Testis (tissue), 2 donors: ENCODE measurements at regions not wholly inside any gene's neighbourhood (a gene's known extent, or its start where the extent isn't known, plus 50 kb on each side); places are given as distances from the start of the nearest gene placed in this dataset.

ENCODE experiments used
- DNase-seq: peaks from one replicate; pipeline ENCODE4 v3.0.0-alpha.2; 2019
- H3K27ac ChIP-seq, 2 donors: fragments of 200-600 bp; sonication (generic); one replicate each; pipeline ENCODE4 v1.5.1; 2019
- H3K27me3 ChIP-seq: fragments of 200-600 bp; sonication (generic); one replicate; pipeline ENCODE4 v1.5.1; 2019
- H3K36me3 ChIP-seq: fragments of 200-600 bp; sonication (generic); one replicate; pipeline ENCODE4 v1.5.1; 2017; ENCODE audit warnings: low read depth; ENCODE audit errors: missing control alignments
- H3K4me1 ChIP-seq: fragments of 200-600 bp; sonication (generic); one replicate; pipeline ENCODE4 v1.5.1; 2019
- H3K4me3 ChIP-seq, 2 donors: fragments of 200-600 bp; sonication (generic); one replicate each; pipeline ENCODE4 v1.5.1; 2017 to 2019
- H3K9me3 ChIP-seq: fragments of 200-600 bp; sonication (generic); one replicate; pipeline ENCODE4 v1.5.1; 2017
- POLR2A ChIP-seq: fragments of 450-650 bp; IDR thresholded peaks from one replicate; pipeline ENCODE4 v1.6.1; 2017; ENCODE audit warnings: antibody characterized with exemption, mild to moderate bottlenecking, moderate library complexity
- WGBS, 2 donors: methylation state at CpG; one replicate each; pipeline ENCODE4 v1.1.5; 2018; 5-methylcytosine and 5-hydroxymethylcytosine counted together
- intact Hi-C: fragments of 100-400 bp; cut with DNase I; formaldehyde crosslinking; loops from one replicate; pipeline ENCODE4 v1.15.1; 2023; ENCODE audit warnings: low total_unique reads
- TF ChIP-seq, protein P1 (sequence below), 3 experiments: fragments of 450-650 bp in 2 of 3; fragments of 200-600 bp in 1 of 3; sonication (generic) in 1 of 3; IDR thresholded peaks; one replicate each; pipeline ENCODE4 v1.5.1; 2016 to 2019; ENCODE audit warnings: antibody characterized with exemption in 3 of 3, mild to moderate bottlenecking in 2 of 3, moderate library complexity in 1 of 3

DNA sequence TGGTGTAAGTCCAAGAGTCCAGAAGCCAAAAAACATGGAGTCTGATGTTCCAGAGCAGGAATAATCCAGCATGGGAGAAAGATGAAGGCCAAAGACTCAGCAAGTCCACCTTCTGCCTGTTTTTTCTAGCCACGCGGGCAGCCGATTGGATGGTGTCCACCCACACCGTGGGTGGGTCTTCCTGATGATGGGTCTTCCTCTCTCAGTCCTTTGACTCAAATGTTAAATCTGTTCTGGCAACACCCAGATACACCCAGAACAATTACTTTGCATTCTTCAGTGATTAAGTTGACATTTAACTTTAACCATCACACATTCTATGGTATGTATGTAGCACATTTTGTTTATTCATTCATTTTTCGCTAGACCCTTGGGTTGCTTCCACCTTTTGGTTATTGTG is 944.4 kb downstream of the PLA2G4A start:
- intact Hi-C loops: no loop called here
- Histone ChIP-seq H3K4me3 (no peak overlapping the region), H3K36me3 (no peaks in the 10 kb centered on the region), H3K4me1 (no peaks in the 10 kb centered on the region), H3K27me3 (no peaks in the 10 kb centered on the region), H3K9me3 (no peaks in the 10 kb centered on the region), H3K27ac (no peak overlapping the region)
- no peak for DNase-seq
- WGBS, 2 donors: 52 to 65% methylated on average over 5 of the region's 5 CpGs
- TF ChIP-seq POLR2A: no peak
- TF ChIP-seq, protein P1, sequence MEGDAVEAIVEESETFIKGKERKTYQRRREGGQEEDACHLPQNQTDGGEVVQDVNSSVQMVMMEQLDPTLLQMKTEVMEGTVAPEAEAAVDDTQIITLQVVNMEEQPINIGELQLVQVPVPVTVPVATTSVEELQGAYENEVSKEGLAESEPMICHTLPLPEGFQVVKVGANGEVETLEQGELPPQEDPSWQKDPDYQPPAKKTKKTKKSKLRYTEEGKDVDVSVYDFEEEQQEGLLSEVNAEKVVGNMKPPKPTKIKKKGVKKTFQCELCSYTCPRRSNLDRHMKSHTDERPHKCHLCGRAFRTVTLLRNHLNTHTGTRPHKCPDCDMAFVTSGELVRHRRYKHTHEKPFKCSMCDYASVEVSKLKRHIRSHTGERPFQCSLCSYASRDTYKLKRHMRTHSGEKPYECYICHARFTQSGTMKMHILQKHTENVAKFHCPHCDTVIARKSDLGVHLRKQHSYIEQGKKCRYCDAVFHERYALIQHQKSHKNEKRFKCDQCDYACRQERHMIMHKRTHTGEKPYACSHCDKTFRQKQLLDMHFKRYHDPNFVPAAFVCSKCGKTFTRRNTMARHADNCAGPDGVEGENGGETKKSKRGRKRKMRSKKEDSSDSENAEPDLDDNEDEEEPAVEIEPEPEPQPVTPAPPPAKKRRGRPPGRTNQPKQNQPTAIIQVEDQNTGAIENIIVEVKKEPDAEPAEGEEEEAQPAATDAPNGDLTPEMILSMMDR (IDR thresholded peaks at IDR 0.05): no peak

DNA sequence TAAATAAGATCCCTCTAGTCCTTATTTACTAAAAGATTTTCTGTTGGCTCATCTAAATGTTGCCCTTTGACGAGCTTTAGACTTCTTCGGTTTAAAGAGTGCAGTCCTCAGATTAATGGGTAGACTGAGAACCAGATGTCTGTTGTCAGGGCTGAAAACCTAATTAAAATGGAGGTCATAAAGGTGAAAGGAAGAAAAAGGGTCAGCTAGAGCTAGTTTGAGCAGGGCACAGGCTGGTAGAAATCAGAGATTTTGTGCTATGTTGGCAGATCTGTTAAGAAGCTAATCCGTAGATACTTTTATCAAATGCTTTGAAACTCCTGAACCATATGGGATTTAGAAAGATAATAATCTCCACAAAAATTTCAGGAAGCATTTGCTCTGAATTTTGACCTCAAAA is 959.0 kb downstream of the PLA2G4A start:
- WGBS, 2 donors: 72 to 76% methylated on average over 3 of the region's 3 CpGs
- Histone ChIP-seq H3K4me1 (no peaks in the 10 kb centered on the region), H3K27ac (no peak overlapping the region), H3K4me3 (no peak overlapping the region), H3K27me3 (no peaks in the 10 kb centered on the region), H3K36me3 (no peaks in the 10 kb centered on the region), H3K9me3 (no peaks in the 10 kb centered on the region)
- TF ChIP-seq, protein P1 (IDR thresholded peaks at IDR 0.05): no peak
- TF ChIP-seq POLR2A: no peak
- no peak for DNase-seq
- intact Hi-C loops: no loop called here

DNA sequence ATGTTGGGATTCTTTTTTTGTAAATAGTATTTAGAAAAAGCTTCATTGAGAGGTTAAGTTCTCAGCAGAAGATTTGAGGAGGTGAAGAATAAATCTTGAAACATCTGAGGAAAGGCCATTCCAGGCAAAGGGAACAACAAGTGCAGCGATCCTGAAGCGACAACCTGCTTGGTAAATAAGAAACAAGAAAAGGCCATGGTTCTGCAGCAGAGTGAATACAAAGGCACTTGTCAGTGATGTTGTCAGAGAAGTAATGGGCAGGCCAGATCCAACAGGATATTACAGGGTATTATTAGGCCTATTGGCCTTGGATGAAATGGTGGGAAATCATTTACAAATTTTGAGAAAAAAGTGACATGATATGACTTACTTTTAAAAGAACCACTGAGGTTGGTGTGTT is 960.0 kb downstream of the PLA2G4A start:
- 88 to 89% methylated on average over 2 of the region's 2 CpGs for WGBS, 2 donors
- Histone ChIP-seq H3K9me3 (no peaks in the 10 kb centered on the region), H3K36me3 (no peaks in the 10 kb centered on the region), H3K4me1 (no peaks in the 10 kb centered on the region), H3K27ac (no peak overlapping the region), H3K4me3 (no peak overlapping the region), H3K27me3 (no peaks in the 10 kb centered on the region)
- intact Hi-C loops: no loop called here
- TF ChIP-seq, protein P1 (IDR thresholded peaks at IDR 0.05): no peak
- TF ChIP-seq POLR2A: no peak
- no peak for DNase-seq

DNA sequence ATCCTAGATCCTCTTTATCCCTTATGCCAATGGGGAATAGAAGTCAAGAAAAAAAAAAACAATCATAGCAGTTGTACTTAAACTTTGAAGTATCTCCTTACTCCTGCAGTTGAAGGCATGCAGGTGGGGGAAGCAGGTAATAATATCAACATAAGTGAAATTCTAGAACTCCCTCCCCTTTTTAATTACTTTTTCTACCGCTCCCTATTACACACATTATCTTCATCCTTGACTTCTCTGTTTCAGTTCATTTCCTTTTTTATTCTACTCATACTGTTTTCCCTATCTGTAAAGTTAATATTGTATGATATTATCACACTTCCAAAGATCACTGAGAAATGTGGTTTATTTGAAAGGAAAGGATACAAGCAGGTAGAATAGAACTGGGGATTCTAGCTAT is 962.0 kb downstream of the PLA2G4A start:
- DNase-seq: no peak
- TF ChIP-seq, protein P1 (IDR thresholded peaks at IDR 0.05): no peak
- TF ChIP-seq POLR2A: no peak
- H3K27ac ChIP-seq: no peak overlapping the region
- H3K9me3 ChIP-seq: no peaks in the 10 kb centered on the region
- no peaks in the 10 kb centered on the region for H3K27me3 ChIP-seq
- intact Hi-C loops: no loop called here
- H3K4me3 ChIP-seq: no peak overlapping the region
- H3K36me3 ChIP-seq: no peaks in the 10 kb centered on the region
- WGBS, 2 donors: 74 to 84% methylated on average over 1 of the region's 1 CpG
- no peaks in the 10 kb centered on the region for H3K4me1 ChIP-seq

DNA sequence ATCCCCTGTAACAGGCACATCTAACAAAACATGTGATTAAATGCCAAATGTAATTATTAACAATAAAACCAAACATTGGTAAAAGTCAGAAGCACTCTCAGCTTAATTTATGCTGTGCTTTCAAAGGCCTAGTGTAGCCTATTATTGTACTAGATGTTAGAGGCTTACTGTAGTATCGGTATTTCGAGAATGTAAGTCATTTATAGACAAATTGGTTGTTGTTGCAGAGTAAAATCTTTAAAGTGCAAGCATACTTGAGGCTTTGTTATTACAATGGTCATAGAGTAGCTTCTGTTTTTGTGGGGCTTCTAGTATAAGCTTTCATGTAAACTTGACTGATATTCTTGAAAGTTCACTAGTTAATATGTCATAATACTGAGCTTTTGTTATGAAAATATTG is 965.8 kb downstream of the PLA2G4A start:
- 83 to 94% methylated on average over 2 of the region's 2 CpGs for WGBS, 2 donors
- no peak overlapping the region for H3K4me3 ChIP-seq
- intact Hi-C loops: no loop called here
- no peaks in the 10 kb centered on the region for H3K27me3 ChIP-seq
- H3K36me3 ChIP-seq: no peaks in the 10 kb centered on the region
- no peak for DNase-seq
- TF ChIP-seq, protein P1 (IDR thresholded peaks at IDR 0.05): no peak
- no peak for TF ChIP-seq POLR2A
- H3K9me3 ChIP-seq: no peaks in the 10 kb centered on the region
- no peaks in the 10 kb centered on the region for H3K4me1 ChIP-seq
- H3K27ac ChIP-seq: no peak overlapping the region
